ENCODE measurements at regions not wholly inside any gene's neighbourhood (a gene's known extent, or its start where the extent isn't known, plus 50 kb on each side); places are given as distances from the start of the nearest gene placed in this dataset.

DNA sequence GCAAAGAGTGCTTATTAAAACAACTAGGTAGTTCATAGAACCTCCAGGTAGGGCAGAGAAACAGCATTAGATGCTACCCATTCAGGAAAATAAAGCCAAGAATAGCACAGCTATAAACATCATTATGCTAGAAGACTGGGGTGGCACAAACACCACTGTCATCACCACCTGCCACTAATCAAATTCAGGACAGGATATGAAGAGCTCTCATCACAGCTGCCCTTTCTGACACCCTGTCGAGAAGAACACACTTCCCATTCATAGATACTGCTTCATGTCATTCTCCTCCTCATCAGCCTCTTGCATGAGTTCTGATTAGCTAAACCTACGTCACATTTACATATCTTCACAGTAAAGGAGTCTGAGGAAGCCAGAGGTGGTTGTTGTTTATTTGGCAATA is 692.3 kb upstream of the HS3ST1 start (continued):
- TF ChIP-seq JUNB (IDR thresholded peaks at IDR 0.05; ENCODE audit: unreplicated experiment): no peak

DNA sequence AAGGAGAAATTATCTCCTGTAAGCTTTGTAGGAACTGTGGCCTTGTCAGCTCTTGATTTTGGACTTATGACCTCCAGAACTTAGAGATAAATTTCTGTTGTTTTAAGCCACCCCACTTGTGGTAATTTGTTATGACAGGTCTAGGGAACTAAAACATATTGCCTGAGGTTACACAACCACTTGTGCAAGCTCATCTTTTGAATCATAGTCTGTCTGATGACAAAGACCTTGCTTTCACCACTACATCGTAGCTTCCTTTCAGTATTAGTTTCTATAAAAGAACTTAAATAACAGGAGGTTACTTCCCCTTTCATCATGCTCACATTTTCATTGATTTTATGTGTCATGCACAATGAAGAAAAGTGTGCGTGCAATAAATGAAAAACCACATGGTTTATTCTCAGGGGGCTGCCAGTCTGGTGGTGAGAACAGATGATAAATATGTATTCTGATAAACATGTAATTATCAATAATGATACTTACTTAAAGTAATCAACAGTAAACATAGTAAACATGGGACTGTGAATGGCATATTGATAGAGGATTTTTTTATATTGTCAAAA is 690.0 kb upstream of the HS3ST1 start:
- H3K4me1 Mint-ChIP-seq: no peaks in the 10 kb centered on the region

More for the DNA sequence above, 690.0 kb upstream of the HS3ST1 start:
- no peaks in the 10 kb centered on the region for H4K20me1 ChIP-seq (replicated peaks; ENCODE audit: insufficient read depth)
- no peak overlapping the region for H3K4me3 Mint-ChIP-seq
- no peaks in the 10 kb centered on the region for H3K27me3 ChIP-seq (ENCODE audit: insufficient read depth)
- no peaks in the 10 kb centered on the region for H3K79me2 ChIP-seq (replicated peaks; ENCODE audit: insufficient read depth)
- H3F3A ChIP-seq (replicated peaks; ENCODE audit: low read depth): no peaks in the 10 kb centered on the region
- peaks cover 22% of the 10 kb centered on the region; the same call in 2 of the 3 replicates for H3K36me3 Mint-ChIP-seq (ENCODE audit: low read depth)
- H3K27ac ChIP-seq (ENCODE audit: low read depth): no peak overlapping the region
- H3K9me2 ChIP-seq (ENCODE audit: insufficient read depth): peaks cover 8% of the 10 kb centered on the region; the same call in 1 of the 2 replicates
- TF ChIP-seq JUNB (IDR thresholded peaks at IDR 0.05; ENCODE audit: unreplicated experiment) (no peak), ZNF114 (CRISPR knock-in tag; IDR thresholded peaks at IDR 0.05) (no peak), CREB1 (CRISPR knock-in tag; IDR thresholded peaks at IDR 0.05; ENCODE audit: low read depth) (no peak), EZH2phosphoT487 (IDR thresholded peaks at IDR 0.05; ENCODE audit: unreplicated experiment) (no peak), POLR2AphosphoS5 (IDR thresholded peaks at IDR 0.05; ENCODE audit: low read depth) (no peak), ZNF331 (CRISPR knock-in tag; IDR thresholded peaks at IDR 0.05; ENCODE audit: low read depth) (no peak), EZH2 (IDR thresholded peaks at IDR 0.05; ENCODE audit: low read depth, unreplicated experiment) (no peak), STAT1 (IDR thresholded peaks at IDR 0.05; ENCODE audit: unreplicated experiment) (no peak)
- TF ChIP-seq, protein P1, sequence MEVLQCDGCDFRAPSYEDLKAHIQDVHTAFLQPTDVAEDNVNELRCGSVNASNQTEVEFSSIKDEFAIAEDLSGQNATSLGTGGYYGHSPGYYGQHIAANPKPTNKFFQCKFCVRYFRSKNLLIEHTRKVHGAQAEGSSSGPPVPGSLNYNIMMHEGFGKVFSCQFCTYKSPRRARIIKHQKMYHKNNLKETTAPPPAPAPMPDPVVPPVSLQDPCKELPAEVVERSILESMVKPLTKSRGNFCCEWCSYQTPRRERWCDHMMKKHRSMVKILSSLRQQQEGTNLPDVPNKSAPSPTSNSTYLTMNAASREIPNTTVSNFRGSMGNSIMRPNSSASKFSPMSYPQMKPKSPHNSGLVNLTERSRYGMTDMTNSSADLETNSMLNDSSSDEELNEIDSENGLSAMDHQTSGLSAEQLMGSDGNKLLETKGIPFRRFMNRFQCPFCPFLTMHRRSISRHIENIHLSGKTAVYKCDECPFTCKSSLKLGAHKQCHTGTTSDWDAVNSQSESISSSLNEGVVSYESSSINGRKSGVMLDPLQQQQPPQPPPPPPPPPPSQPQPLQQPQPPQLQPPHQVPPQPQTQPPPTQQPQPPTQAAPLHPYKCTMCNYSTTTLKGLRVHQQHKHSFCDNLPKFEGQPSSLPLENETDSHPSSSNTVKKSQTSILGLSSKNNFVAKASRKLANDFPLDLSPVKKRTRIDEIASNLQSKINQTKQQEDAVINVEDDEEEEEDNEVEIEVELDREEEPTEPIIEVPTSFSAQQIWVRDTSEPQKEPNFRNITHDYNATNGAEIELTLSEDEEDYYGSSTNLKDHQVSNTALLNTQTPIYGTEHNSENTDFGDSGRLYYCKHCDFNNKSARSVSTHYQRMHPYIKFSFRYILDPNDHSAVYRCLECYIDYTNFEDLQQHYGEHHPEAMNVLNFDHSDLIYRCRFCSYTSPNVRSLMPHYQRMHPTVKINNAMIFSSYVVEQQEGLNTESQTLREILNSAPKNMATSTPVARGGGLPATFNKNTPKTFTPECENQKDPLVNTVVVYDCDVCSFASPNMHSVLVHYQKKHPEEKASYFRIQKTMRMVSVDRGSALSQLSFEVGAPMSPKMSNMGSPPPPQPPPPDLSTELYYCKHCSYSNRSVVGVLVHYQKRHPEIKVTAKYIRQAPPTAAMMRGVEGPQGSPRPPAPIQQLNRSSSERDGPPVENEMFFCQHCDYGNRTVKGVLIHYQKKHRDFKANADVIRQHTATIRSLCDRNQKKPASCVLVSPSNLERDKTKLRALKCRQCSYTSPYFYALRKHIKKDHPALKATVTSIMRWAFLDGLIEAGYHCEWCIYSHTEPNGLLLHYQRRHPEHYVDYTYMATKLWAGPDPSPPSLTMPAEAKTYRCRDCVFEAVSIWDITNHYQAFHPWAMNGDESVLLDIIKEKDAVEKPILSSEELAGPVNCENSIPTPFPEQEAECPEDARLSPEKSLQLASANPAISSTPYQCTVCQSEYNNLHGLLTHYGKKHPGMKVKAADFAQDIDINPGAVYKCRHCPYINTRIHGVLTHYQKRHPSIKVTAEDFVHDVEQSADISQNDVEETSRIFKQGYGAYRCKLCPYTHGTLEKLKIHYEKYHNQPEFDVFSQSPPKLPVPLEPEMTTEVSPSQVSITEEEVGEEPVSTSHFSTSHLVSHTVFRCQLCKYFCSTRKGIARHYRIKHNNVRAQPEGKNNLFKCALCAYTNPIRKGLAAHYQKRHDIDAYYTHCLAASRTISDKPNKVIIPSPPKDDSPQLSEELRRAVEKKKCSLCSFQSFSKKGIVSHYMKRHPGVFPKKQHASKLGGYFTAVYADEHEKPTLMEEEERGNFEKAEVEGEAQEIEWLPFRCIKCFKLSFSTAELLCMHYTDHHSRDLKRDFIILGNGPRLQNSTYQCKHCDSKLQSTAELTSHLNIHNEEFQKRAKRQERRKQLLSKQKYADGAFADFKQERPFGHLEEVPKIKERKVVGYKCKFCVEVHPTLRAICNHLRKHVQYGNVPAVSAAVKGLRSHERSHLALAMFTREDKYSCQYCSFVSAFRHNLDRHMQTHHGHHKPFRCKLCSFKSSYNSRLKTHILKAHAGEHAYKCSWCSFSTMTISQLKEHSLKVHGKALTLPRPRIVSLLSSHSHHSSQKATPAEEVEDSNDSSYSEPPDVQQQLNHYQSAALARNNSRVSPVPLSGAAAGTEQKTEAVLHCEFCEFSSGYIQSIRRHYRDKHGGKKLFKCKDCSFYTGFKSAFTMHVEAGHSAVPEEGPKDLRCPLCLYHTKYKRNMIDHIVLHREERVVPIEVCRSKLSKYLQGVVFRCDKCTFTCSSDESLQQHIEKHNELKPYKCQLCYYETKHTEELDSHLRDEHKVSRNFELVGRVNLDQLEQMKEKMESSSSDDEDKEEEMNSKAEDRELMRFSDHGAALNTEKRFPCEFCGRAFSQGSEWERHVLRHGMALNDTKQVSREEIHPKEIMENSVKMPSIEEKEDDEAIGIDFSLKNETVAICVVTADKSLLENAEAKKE (CRISPR knock-in tag; IDR thresholded peaks at IDR 0.05): no peak
- TF ChIP-seq, protein P2, sequence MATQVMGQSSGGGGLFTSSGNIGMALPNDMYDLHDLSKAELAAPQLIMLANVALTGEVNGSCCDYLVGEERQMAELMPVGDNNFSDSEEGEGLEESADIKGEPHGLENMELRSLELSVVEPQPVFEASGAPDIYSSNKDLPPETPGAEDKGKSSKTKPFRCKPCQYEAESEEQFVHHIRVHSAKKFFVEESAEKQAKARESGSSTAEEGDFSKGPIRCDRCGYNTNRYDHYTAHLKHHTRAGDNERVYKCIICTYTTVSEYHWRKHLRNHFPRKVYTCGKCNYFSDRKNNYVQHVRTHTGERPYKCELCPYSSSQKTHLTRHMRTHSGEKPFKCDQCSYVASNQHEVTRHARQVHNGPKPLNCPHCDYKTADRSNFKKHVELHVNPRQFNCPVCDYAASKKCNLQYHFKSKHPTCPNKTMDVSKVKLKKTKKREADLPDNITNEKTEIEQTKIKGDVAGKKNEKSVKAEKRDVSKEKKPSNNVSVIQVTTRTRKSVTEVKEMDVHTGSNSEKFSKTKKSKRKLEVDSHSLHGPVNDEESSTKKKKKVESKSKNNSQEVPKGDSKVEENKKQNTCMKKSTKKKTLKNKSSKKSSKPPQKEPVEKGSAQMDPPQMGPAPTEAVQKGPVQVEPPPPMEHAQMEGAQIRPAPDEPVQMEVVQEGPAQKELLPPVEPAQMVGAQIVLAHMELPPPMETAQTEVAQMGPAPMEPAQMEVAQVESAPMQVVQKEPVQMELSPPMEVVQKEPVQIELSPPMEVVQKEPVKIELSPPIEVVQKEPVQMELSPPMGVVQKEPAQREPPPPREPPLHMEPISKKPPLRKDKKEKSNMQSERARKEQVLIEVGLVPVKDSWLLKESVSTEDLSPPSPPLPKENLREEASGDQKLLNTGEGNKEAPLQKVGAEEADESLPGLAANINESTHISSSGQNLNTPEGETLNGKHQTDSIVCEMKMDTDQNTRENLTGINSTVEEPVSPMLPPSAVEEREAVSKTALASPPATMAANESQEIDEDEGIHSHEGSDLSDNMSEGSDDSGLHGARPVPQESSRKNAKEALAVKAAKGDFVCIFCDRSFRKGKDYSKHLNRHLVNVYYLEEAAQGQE (IDR thresholded peaks at IDR 0.05; ENCODE audit: unreplicated experiment): no peak
- TF ChIP-seq, protein P3, sequence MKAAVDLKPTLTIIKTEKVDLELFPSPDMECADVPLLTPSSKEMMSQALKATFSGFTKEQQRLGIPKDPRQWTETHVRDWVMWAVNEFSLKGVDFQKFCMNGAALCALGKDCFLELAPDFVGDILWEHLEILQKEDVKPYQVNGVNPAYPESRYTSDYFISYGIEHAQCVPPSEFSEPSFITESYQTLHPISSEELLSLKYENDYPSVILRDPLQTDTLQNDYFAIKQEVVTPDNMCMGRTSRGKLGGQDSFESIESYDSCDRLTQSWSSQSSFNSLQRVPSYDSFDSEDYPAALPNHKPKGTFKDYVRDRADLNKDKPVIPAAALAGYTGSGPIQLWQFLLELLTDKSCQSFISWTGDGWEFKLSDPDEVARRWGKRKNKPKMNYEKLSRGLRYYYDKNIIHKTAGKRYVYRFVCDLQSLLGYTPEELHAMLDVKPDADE (IDR thresholded peaks at IDR 0.05): no peak
- TF ChIP-seq, protein P4, sequence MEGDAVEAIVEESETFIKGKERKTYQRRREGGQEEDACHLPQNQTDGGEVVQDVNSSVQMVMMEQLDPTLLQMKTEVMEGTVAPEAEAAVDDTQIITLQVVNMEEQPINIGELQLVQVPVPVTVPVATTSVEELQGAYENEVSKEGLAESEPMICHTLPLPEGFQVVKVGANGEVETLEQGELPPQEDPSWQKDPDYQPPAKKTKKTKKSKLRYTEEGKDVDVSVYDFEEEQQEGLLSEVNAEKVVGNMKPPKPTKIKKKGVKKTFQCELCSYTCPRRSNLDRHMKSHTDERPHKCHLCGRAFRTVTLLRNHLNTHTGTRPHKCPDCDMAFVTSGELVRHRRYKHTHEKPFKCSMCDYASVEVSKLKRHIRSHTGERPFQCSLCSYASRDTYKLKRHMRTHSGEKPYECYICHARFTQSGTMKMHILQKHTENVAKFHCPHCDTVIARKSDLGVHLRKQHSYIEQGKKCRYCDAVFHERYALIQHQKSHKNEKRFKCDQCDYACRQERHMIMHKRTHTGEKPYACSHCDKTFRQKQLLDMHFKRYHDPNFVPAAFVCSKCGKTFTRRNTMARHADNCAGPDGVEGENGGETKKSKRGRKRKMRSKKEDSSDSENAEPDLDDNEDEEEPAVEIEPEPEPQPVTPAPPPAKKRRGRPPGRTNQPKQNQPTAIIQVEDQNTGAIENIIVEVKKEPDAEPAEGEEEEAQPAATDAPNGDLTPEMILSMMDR (conservative IDR thresholded peaks at IDR 0.05; ENCODE audit: low read depth in 2 of 2): no peak
- H3K36me3 ChIP-seq (ENCODE audit: insufficient read depth): no peaks in the 10 kb centered on the region
- no peak overlapping the region for H2AFZ ChIP-seq
- H3K9me3 Mint-ChIP-seq: peaks cover 43% of the 10 kb centered on the region
- ATAC-seq: no peak
- no peak overlapping the region for H3K4me3 ChIP-seq
- H3K27ac Mint-ChIP-seq: no peak overlapping the region
- no peak for DNase-seq (ENCODE audit: low spot score)
- no peak overlapping the region for H3K4me2 ChIP-seq
- H3K27me3 Mint-ChIP-seq (ENCODE audit: insufficient read depth, low read depth, poor library complexity): peaks cover 2% of the 10 kb centered on the region
- H3K4me1 ChIP-seq (ENCODE audit: insufficient read depth): no peaks in the 10 kb centered on the region
